HG02678 (cell line): ENCODE measurements at regions not wholly inside any gene's neighbourhood (a gene's known extent, or its start where the extent isn't known, plus 50 kb on each side); places are given as distances from the start of the nearest gene placed in this dataset.
"Not testable (repeated sequence)": the region's sequence is repeated elsewhere in the genome, so short reads cannot be mapped to it uniquely, and the experiment has no call there.

ENCODE experiments used
- ATAC-seq: cut with Tn5 transposase; IDR thresholded peaks from one replicate; pipeline ENCODE4 v1.9.1; 2021; ENCODE audit warnings: mild to moderate bottlenecking, moderate library complexity; ENCODE audit not compliant: unreplicated experiment

DNA sequence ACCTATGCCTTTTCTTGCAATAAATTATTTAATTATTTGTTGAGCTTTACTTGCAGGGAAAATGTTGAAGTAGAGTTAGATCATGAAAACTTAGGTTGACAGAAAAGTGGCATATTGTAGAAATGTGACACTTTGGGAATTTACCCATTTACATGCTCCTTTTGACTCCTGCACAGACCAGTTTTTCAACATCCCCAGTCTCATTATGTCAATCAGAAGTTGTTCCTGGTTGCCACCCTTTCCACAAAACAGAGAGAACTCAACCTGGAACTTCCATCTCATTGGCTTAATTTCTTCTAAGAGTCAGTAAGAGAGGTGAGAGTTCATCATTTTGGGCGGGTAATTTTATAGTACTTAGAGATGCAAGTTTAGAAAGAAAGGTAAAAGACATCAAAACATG, 284.6 kb upstream of the ANKRD50 start:
- no peak for ATAC-seq

DNA sequence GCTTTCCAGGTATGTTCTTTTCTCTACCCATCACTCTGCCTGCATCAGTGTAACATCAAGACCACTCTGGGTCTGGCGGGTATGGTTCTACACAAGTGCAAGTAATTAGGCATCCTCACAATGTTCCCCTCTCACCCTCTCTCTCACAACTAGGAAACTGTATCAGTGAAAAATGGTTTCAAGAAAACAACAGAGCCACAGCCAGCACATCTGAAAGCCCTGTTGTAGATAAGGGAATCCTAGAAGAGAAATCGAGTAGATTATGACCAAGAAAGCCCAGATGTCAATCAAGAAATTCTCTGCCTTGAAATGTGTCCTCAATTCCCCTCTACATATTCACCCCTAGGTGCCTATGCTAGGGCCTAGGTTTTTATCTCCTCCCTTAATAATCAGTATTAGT, 281.3 kb upstream of the ANKRD50 start:
- ATAC-seq = no peak

DNA sequence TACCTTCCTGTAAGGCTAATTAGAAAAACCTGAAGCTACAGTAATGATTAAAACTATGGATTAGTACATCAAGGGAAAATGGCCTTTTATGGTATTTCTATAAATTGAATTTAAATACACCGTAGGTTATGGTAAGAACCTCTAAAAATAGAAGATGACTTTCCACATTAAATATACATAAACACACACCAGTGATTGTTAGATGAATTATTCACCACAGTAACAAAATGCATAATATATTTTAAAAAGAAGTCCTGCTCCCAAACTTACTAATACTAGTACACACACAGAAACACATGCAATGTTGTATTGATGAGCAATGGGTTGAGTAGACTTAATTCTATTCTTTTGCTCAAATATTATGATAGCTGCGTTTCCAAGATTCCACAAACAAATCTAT, 277.9 kb upstream of the ANKRD50 start:
- no peak for ATAC-seq

DNA sequence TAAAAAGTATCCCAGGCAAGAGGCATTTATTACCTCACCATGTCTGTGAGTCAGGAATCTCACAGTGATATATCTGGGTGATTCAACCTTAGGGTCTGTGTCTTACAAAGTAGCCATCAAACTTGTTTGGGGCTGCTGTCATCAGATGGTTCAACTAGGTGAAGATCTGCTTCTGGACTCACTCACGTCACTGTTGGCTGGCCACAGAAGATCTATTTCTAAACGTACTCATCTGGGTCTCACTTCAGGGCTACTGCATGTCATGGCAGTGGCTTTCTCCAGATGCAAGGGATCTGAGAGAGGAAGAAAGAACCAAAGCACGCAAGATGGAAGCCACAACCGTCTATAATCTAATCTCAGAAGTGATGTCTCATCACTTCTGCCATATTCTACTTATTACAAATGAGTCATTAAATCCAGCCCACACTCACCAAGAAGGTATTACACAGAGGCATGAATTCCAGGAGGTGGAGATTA, 267.8 kb upstream of the ANKRD50 start:
- no peak for ATAC-seq

DNA sequence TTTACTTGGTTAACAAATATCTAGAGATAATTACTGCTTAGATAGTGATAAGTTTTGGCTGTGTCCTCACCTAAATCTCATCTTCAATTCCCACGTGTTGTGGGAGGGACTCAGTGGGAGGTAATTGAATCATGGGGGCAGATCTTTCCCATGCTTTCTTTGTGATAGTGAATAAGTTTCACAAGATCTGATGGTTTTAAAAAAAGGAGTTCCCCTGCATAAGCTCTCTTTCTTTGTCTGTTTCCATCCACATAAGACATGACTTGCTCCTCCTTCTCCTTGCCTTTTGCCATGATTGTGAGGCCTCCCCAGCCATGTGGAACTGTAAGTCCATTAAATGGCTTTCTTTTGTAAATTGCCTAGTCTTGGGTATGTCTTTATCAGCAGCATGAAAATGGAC, 266.0 kb upstream of the ANKRD50 start:
- ATAC-seq = not testable (repeated sequence)

DNA sequence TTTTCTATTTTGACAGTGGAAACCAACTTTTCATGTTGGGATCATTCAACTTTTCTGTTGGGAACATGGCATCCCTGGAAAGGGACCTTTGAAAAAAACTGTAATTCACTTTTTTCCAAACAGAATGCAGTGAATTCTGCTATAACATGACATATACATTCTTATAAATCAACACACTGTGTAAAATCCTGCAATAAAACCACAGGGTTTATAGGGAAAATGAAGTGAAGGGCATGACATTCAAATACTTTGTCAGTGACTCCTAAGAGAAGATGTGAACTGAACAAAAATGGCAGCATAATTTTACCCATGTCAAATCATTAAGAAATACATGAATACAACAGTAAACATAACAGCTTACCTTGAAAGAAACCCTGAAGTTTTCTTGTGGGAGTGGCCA, 264.5 kb upstream of the ANKRD50 start:
- ATAC-seq = no peak

DNA sequence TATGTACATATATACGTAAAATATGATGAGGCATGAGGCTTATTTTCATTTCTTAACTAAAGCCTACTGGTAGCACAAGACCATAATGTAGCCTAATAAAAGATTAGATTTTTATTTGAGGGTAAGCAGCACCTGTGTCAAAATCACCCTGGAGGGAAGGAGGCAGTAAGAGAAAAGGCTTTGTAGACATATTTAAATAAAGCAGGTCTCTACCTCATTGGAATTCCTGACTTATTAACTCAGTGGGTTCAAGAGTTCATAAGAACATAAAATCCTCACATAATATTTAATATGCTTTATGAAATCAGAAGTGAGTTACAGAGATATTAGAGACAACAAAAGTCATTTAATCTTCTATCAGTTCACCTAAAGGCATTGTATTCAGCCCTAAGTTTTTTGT, 261.6 kb upstream of the ANKRD50 start:
- no peak for ATAC-seq

DNA sequence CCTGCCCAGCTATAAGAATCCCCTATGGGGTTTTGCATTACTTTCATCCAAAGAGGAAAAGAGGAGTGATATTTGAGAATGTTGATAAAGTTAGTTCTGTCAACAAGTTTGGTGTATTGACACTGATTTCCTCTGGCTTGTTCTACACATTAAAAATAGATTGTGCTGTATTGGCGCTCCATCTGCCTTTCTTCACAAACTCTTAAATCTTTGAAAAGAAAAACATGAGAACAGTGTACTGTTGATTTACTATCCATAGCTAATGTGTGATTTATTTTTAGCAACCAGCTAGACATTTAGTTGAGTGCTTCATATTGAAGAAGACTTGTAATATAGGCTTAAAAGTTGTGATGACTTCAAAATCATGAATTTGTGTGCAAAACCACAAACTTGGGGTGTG, 261.2 kb upstream of the ANKRD50 start:
- no peak for ATAC-seq

DNA sequence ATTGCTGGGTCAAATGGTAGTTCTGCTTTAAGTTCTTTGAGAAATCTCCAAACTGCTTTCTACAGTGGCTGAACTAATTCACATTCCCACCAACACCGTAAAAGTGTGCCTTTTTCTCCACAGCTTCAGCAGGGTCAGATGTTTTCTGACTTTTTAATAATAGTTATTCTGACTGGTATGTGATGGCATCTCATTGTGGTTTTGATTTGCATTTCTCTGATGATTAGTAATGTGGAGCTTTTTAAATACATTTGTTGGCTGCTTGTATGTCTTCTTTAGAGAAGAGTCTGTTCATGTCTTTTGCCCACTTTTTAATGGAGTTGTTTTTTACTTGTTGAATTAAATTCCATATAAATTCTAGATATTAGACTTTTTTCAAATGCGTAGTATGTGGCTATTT, 257.5 kb upstream of the ANKRD50 start:
- no peak for ATAC-seq

DNA sequence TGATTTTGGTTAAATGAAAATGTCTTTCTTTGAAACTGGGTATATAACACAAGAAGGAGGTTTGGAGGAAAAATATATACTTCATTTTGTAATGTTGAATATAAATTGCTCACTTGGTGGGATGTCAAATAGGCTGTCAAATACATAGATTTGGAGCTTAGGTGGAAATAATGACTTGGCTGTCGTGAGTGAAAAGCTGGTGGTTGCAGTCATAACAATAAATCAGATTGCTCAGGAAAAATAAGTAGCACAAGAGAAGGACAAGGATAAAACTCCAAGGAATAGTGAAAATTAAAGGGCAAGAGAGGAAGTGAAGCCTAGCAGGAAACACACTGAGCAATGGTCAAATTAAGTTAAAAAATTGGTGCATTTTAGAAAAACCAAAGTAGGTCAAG, 253.0 kb upstream of the ANKRD50 start:
- no peak for ATAC-seq

DNA sequence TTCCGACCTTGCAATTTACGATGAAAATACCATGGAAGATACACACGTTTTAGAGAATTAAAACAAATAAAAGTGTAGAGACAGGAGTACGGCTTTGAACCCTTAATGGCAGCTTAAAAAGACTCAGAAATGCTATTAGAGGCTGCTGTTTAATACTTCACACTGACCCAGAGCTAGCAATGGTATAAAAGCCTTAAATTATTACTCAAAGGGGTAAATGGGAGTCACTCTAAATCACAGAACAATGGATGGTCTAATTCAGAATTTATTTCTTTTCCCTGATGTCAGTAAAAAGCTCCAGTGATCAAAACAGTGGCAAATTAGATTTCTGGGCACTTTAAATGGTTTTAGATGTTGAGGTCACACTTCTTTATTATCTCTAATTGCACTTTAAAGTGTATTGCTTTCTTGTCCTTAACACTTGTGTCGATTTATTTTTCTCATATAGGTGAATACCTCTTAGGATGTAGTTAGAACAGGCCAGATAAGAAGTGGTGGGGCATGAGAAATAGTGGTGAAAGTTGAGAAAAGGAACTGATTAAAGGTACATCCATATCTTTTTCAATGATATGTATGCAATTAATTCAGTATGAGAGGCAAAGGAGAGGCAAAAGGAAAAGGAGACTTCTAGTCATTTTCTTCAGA, 252.4 kb upstream of the ANKRD50 start:
- no peak for ATAC-seq

DNA sequence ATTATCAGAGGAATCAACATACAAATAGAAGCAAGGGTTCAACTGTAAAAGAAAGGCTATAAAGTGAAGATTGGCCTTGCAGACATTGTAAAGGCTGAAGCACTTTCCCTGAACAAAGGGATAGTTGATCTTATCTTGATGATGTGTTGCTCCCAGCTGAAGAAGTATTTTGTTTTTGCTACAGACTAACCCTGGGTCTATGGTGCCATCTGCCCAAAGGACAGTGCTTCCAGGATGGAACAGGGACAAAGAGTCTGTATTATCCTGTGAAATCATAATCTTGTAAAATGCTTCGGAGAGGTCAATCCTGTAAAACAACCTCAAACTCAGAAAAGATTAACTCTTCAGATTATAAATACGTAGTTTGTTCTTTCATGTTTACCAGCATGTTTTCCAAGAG, 251.7 kb upstream of the ANKRD50 start:
- ATAC-seq = no peak

DNA sequence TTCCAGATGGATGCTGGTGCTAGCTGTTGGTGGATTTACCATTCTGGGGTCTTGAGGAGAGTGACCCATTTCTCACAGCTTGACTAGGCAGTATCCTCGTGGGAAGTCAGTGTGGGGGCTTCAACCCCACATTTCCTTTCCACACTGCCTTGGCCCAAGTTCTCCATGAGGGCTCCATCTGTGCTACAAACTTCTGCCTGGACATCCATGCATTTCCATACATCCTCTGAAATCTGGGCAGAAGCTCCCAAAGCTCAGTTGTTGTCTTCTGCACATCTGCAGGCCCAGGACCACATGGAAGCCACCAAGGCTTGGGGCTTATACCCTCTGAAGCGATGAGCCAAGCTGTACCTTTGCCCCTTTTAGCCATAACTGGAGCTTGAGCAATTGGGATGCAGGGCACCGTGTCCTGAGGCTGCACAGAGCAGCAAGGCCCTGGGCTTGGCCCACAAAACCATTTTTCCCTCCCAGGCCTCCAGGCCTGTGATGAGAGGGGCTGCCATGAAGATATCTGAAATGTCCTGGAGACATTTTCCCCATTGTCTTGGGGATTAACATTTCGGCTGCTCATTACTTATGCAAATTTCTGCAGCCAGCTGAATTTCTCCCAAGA, 248.7 kb upstream of the ANKRD50 start:
- no peak for ATAC-seq

DNA sequence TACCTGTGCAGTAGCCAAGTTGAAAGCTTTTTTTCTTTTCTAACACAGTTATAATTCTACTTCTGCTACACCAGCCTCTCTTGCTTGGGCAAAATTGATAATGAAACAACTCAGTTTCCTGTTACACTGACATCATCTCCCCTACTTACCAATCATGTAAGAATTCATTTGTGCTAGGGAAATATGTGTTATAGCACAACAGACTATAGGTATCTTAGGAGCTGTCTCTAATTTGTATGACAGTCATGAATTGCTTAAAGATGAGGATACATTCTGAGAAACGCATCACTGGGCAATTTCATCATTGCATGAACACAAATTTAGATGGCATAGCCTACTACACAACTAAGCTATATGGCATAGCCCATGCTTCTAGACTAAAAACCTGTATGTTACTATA, 246.3 kb upstream of the ANKRD50 start:
- no peak for ATAC-seq

DNA sequence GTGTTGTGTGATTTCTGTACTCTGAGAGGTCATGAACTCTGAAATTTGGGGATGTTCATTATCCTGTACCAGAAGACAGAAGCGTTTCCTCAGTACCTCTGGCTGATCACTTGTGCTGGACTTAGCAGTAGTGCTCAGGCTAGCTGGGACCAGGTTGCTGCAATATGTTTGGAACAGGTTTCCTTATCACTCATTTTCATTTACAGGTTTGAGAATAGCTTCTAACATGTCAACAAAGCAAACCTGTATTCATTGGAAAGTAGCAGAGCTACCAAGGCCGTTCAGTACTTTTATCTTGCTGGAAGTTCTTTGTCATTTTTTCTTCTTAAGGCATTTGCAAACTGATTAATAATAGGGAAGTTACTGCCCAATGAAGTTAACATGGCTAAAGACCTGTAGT, 242.9 kb upstream of the ANKRD50 start:
- no peak for ATAC-seq

DNA sequence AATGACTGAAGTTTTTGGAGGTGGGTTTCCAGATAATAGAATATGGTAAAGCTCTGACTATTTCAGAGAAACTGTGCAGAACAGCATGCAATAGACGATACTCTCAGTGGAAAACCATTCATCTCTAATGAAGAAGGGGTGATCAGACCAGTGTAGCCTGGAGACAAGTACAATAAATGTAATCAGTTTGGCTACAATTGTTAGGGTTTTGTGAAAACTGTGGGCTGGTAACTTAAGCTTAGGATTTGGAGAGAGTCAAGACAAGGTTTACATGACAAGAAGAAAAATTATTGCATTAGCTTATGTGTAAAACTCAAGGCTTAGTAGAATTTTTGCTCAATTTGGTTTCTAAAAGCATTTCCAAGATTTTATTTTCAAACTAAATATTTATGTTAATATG, 241.5 kb upstream of the ANKRD50 start:
- no peak for ATAC-seq

DNA sequence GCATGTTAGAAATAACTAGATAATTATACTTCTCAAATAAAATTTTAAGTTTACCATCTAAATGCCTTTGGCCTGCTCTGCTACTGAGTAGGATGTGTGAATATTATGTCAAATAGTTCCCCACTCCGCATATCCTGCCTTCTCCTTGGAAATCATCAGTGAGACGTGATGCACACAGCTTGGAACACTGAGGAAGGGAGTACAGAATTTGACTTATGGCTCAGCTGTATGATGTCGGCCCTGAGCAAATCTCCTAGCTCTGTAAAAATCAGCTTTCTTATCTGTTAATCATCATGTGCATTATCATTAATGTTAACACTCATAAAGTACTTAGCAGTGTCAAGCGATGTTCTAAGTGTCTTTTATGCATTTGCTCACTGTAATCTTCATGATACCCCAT, 241.0 kb upstream of the ANKRD50 start:
- ATAC-seq = no peak

DNA sequence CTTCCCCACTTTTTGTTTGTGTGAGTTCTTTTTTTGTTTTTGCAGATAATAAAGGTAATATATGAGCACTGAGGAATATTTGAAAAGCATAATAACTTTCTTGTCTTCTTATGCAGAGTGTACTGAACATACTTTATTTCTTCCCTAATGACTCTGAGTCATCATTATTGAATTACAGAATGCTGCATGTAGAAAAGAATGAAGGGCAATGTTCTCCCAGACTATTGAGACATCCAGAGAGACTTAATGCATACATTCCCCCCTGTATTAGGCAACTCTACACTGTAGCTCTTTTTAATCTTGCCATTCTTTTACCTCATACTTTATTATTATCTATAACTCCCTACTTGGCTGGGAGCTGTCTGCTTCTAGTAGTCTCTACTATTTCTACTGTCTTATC, 240.5 kb upstream of the ANKRD50 start:
- no peak for ATAC-seq

DNA sequence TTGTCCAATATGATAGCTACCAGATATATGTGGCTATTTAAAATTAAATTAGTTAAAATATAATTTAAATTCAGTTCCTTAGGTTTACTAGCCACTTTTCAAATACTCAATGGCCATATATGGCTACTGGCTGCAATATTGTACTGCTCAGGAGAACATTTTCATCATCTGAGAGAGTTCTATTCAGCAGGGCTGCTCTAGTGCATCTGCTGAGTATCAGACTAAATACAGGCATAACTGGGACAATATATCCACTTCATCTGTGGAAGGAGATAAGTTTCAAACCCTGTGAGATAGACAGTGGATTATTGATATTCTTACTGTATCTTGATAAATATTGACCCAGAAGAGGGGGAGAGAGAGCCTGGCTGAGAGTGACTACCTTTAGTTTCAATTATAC, 240.1 kb upstream of the ANKRD50 start:
- no peak for ATAC-seq

DNA sequence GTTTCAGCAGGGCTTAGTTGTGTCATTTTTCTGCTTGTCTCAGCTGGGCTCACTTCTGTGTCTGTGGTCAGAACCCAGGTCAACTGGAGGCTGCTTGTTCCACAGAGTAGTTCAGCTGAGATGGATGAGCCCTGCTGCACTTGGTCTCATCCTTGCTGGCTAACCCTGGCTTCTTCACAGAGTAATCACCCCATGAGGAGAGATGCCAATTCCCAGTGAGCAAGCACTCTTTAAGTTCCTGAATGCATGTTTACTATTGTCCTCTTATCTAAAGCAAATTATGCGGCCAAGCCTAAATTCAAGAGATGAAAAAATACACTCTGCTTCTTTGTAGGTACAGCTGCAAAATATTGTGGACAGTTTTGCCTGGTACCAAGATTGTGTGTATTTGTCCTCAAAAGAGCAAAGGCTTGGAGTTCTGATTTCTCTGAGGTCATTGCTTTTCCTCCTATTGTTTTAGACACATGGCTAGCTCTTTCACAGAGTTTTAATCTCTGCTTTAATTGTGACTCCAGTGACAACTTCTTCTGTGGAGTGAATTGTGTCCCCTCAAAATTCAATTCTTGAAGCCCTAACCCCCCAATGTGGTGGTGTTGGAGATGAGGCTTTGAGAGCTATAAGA, 236.6 kb upstream of the ANKRD50 start:
- no peak for ATAC-seq

DNA sequence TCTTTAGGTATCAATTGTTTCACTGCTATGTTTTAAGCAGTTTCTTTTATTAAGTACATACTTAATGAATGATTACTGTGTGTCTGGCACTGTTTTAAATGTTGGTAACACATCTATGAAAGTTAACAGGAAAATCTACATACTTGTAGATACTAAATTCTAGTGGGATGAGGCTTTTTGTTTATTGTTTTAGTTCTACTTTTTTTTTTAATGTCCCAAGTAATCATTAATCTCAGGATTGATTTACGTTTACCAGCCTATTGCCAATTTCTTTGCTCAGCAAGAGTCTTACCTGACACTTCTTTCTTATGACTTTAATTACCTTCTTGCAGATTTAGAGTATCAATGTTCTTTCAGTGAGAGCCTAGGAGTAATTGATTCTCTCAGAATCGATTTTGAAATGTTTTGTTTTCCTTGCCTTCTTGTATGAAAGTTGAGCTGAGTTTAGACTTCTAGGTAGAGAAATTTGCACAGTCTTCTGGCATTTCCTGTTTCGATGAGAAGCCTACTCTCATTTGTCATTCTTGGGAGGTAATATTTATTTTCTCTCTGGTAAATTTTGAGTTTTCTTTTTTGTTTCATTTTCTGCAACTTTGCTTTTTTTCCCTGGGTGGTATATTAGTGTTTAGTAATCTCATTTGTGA, 235.2 kb upstream of the ANKRD50 start:
- ATAC-seq = no peak

DNA sequence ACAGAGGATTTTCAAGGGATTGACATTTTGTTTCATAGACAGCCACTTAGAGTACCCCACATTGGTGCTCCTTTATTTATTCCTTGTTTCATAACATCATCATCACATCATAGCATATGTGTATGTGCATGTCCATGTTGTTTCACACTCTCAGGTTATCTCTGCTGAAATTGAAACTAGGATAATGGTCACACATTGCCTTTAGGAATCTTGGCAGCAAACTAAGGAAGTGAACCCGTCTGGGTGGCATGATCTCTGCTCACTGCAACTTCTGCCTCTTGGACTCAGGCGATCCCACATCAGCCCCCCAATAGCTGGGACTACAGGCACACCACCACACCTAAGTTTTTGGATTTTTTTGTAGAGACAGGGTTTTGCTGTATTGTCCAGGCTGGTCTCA, 234.2 kb upstream of the ANKRD50 start:
- no peak for ATAC-seq
